IPS-NIHi7 (cell line): ENCODE measurements at regions not wholly inside any gene's neighbourhood (a gene's known extent, or its start where the extent isn't known, plus 50 kb on each side); places are given as distances from the start of the nearest gene placed in this dataset.

Experiments used
- DNase-seq: peaks from one replicate; pipeline ENCODE4 v3.0.0; 2012; ENCODE audit warnings: mixed read lengths; ENCODE audit errors: extremely low spot score

DNA sequence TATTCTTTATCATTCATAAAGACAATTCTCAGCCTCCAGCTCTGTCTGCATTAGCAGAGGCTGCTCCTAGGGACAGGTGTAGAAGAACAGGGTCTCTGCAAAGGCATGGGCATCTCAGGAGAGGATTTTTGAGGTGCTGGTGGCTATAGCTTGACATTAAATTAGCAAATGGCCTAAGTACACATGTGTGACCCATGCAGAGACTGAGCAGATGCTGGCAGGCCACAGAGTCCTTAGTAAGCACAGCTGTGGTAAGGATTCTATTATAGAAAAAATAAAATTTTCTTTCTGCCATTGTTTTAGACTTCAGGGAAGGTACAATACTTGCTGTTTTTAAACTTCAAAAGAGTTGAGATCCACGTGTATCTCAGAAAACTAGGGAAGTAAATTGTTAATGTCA lies 177.5 kb upstream of the DUSP10 start:
- no peak for DNase-seq

DNA sequence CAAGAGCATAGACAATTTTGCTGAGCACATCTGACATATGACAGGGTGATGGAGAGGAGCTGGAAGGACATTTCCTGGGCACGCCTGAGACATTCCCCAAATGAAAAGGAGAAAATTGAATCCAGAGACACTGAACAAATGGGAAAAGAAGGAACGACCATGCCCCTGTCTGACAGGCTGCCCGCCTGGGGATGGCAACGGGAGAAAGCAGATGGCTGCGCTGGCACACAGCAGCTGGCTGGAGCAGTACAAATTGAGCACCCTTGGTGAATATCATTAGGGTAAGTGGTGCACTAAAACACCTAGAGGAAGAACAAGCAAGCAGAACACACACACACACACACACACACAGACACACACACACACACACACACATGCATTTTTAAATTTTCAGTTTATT lies 174.3 kb upstream of the DUSP10 start:
- no peak for DNase-seq

DNA sequence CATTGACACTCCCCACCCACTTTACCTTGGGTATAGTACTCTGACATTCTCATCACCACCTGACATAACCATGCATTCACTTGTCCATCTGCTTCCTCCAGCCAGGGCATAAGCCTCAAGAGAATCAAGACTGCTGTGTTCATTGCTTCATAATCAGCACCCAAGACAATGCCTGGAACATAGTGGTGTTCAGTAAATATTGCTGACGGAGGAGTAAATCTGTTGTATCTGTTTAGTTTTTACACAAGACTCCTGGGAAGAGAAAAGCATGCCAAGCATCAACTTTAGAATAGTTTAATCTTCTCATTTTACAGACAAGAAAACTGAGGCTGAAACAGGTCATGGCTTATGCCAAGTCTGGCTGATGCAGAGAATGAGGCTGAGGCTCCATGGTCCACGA lies 173.9 kb upstream of the DUSP10 start:
- DNase-seq, result no peak

DNA sequence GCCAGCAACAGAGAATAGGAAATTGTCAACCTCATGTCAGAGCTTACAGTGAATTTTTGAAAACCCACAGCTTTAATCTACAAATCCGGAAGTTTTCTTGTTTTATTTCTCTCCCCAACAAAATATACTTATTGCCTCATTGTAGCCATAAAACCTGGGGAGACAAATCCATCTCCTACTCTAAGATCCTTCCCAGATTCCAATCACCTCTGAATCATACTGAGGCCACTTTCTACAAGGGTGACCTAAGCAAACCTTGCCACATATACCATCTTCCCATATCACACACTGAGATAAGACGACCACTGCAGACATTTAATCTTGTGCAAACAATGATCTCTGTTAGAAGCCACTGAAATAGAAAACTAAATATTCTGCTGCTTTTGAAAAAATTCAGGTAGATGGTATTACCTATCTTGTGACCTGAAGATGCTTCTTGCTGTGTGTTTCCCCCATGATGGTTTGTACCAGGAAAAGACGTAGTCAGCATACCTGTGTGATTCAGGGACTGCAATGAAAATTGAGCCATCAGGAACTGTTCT lies 171.5 kb upstream of the DUSP10 start:
- DNase-seq, result no peak

DNA sequence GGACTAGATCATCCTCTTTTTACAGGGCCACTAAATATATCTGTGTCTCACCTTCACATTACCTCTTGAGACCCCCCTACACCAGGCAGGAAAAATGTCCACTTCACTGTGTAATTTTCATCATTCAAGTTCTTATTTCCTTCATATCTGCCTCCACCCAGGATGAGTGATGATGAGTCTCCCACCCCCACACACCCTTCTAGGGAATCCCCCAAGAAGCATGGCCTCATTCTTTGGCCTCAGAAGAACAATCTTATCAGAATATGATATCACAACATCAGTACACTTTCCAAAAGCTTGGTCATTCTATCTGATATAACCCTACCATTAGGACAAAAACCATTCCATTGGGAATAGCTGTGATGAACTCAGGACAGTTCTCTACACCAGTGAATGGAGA lies 170.3 kb upstream of the DUSP10 start:
- DNase-seq, result no peak

DNA sequence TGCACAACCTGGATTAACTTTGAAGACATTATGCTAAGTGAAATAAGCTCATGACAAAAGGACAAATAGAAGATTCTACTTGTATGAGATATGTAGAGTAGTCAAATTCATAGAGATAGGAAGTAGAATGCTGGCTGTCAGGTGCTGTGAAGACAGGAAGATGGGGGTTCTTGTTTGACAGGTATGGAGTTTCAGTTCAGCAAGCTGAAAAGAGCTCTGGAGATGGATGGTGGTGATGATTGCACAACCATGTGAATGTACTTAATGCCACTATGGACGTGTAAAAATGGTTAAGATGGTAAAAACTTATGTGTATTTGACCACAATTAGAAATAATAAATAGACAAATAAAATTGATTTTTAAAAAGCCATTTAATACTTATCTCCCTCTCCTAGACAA lies 169.8 kb upstream of the DUSP10 start:
- no peak for DNase-seq

DNA sequence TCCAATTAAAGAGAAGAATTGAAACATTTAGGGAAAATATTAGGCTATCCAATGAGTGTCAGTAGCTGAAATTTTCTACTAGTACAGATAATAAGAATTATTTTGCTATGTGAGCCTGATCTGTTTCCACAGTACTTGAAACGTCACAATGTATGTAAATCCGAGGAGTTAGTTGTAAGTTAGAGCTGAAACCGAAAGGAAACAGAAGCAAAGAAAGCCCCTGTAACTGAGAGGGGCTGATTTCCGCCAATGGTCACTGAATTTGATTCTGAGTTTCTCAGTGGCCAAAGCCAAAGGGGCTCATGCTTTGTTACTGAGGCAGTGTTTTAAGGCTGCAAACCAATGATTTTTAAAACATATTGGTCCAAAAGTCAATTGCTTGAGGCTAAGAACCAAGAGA lies 168.3 kb upstream of the DUSP10 start:
- no peak for DNase-seq

DNA sequence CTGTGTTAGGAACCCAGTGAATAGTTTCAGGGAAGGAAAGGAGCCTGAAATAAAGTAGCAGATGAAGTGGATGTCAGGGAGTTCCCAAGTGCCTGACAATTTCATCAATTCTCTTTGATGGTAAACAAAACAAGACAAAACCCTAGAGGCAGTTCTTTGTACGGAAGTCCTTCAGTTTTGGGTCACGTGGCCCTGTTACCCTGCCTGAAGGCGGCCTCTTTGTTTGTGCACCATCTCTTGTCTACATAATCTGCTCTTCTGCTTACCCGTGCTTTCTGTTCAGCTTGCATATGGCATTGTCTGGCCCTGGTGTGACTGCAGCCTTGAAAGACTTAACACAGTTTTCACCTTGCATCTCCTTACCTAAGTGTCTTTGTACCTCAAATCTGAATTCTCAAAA lies 166.7 kb upstream of the DUSP10 start:
- DNase-seq, result no peak

DNA sequence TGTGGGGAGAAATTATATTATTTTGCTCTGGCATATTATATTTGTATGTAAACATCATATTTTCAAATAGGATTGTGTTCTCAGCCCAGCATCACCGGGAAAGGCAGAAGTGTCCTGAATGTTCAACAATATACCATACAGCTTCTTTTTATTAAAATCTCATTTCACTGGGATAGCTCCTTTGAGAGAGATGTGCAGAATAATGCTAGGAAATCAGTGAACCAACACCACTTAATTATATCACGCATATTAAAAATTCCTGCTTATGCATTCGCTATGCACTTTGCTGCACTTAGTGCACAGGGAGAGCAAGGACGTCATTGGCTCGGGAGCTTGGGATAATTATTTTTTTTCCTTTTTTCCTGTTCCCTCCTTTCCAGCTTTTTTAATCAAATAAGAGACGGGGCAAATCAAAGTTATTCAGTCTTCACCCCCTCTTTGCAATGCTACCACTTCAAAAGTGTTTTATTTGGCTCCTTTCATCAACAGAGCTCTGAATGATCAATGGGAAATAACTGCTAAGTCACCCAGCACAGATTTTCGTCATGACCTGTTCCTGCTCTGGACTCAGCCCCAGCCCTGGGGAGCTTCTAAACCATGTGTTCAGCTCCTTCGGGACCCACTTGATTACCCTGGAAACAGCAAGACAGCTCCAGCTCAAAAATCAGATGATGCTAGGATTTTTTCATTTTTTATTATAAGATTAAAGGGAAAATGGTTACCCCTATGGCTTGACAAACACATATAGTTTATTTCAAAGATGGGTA lies 165.5 kb upstream of the DUSP10 start:
- no peak for DNase-seq

DNA sequence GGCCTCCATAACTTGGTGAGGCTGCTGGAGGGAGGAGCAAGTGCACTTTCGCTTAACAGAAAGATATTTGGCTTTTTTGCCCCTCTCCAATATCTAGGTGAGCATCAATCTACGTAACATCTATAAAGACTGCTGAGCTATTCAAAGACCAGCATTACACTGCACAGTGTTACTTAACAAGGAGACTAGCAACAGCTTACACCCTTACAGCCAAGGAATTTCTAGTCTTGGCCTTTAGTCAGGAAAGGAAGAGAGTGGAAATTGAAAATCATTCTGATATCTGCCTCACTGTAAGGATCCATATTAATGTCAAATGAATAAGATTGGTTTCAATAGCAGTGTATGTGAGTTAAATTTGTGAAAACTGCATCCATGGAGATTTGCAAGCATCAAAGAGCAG lies 163.9 kb upstream of the DUSP10 start:
- no peak for DNase-seq

DNA sequence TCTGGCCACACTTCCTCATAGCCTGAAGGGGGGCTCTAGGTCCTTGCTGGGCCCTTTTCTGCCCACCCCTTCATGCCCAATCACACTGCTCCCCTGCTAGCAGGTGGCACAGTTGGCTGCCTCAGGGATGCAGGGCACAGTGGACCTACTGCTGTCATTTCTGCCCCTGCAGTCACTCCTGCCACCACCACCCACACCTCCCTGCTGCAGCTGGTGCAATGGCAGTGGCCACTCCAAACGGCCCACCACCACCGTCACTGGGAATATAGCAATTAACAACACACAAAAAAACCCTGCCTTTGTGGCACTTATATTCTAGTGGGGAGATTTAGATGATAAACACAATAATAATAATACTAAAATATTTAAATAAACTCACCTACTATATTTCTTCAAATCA lies 162.4 kb upstream of the DUSP10 start:
- no peak for DNase-seq

DNA sequence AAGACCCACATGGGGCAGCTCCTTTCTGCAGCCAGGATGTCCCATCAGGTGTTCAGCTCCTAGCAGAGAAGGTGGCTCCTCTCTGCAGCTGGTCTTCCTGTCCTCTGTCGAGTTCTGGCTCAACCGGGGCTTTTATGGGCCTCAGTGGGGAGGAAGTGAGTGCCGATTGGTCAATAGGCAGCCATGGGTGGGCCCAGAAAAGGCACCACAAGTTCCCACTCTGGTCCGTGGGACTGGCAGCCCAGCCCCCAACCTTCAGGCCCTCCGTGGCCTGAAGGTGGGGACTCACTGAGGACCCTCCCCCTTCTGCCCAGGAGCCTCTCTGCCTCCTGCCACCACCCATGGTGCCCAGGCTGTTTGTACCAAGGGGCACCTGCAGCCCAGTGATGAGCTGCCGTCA lies 161.7 kb upstream of the DUSP10 start:
- no peak for DNase-seq

DNA sequence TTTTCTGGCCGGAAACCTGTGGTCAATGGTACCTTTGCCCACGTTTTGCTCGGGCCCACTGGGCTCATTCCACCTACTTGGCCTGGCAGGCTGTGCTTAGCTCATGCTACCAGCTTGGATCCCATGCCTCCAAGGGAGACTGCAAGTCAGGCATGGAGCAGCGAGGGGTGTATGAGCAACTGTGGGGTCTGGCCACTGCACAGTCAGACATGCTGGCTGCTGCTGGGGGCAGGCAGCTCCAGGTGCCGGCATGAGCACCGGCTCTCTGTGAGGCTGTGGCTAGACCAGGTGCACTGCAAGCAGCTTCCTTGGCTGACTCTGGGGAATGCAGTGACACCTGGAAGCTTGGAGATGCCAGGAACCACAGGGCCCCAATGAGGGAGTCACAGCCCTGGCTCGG lies 161.1 kb upstream of the DUSP10 start:
- DNase-seq, result no peak

DNA sequence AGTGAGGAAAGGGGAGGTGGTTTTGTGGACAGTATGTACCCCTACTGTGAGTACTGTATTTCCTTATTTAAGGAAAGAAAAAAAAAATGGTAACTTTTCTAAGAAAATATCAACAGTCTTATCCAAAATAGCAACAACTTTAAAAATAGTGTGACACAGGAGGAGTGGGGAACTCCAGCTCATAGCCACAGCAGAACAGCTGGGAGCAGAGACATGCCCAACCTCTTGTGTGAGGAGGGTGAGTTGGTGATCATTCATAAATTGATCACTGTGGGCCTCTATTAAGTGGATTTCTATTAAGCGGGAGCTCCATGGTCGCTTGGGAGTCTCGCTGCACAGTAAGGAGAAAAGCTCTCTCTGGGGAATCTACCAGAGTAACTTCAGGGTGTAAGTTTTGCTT lies 158.8 kb upstream of the DUSP10 start:
- DNase-seq, result no peak

DNA sequence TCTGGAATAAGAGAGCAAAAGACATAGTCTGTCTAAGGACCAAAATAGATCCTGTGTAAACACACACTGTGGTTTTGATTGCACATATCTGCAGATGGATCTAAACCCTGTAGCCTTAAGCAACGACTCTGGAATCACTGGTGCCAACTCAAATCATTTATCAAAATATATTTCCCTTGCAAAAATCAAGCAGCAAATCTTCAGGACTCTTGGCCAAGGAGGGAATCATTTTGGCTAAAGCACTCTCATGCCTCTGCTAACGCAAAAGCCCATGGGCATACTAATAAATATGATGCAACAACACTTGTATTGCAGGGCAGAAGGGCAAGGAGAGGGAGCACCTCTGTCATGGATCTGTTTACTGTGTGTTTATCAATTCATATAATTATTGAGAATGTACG lies 155.4 kb upstream of the DUSP10 start:
- DNase-seq, result no peak

DNA sequence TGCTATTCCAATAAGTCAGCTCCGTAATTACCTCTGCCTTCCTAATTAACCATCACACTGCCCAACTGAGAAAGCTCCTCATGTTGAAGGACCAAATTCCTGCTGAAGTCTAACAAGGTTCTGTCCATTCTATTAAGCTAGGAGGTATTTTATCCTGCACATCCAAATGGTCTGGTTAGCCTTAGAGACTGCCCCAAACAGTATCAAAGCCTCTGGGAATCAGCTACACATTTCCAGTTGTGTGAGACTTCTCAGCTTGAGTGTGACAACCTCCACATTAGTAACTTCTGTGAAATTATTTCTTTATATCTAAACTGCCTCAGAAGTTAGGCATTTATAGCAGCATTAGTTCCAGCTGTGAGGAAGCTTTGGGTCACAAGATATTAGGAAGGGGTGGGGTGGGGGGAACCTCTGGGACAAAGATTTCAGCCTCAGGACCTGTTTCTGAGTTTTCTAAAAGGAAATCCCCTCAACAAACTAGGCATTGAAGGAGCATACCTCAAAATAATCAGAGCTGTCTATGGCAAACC lies 150.5 kb upstream of the DUSP10 start:
- DNase-seq, result no peak

DNA sequence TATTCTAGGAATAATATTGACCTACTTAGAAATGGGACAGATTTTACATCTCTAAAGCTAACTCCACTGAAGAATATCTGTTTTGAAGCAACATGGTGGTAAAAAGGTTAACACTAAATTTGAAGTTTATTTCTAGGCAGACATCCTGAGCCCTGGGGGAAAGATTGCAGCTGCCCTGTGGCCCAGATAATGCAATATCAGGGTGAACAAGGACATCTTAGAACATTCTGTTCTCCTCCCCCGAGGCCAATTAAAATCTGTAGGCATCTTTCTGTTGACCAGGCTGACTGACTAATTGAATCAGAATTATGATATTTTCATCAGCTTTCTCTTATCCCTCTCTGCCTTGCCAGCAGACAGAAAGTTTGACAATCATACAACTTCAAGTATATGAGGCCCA lies 149.8 kb upstream of the DUSP10 start:
- DNase-seq, result no peak

DNA sequence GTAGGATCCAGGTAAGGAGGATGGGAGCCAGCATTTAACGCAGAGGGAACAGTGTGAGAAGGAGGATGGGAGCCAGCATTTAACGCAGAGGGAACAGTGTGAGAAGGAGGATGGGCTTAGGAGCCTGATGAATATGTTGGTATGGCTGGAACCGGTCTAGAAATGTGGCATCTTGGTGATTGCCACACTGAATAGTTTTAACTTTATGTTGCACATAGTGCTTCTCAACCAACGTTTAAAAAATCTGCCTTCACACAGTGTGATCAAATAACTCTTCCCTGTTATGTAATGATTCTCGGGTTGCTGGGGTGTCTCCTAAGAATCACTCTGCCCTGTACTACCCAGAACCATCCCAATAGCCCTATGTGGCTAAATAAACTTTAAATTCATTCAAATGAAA lies 146.9 kb upstream of the DUSP10 start:
- DNase-seq, result no peak

DNA sequence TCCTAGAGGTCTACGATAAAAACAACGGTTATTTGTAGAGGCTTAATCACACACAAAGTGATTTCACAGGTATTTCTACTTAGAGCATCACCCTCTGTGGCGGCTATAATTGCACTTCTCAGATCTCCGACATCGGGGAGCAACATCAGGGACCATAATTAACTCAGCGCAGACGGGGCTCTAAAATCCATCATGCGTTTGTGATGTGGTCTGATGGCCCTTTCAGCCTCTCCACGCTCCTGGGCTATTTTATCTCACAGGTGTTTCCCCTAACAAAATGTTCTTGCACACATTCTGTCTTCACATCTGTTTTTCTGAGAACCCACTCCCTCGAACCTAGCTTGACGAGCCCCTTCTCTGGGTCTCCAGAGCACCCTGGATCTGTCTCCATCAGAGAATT lies 146.3 kb upstream of the DUSP10 start:
- DNase-seq, result no peak

DNA sequence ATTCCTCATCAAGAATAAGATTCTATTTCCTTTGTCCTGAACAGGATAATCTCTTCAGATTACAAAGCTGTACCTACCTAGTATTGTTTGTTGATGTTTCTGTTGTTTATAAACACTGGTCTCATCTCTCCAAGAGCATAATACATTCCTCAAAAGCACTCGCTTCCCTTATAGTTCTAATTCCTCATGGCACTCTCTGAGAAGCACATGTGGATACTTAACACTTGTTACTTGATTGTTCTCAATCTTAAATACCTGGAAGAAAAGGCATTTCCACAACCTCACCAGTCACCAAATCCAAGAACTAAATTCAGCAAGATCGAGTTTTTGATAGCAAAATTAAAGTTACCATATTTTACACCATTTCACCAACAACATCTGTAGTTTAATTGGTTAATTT lies 145.9 kb upstream of the DUSP10 start:
- DNase-seq, result no peak

DNA sequence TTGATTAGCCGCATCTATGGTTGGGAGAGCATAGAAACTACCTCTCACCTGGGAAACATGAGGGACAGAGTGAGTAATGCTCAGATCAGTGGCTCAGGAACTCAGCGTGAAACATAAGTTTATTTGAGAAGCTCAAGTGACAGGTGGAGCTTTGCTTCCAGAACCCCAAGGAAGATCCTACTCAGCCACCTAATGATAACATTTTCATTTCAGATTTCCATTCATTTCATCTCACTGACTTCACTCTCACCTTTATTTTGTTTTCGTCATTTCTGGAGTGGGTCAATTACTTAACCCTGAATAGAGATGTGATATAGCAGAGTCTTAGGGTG lies 145.5 kb upstream of the DUSP10 start:
- DNase-seq, result no peak

DNA sequence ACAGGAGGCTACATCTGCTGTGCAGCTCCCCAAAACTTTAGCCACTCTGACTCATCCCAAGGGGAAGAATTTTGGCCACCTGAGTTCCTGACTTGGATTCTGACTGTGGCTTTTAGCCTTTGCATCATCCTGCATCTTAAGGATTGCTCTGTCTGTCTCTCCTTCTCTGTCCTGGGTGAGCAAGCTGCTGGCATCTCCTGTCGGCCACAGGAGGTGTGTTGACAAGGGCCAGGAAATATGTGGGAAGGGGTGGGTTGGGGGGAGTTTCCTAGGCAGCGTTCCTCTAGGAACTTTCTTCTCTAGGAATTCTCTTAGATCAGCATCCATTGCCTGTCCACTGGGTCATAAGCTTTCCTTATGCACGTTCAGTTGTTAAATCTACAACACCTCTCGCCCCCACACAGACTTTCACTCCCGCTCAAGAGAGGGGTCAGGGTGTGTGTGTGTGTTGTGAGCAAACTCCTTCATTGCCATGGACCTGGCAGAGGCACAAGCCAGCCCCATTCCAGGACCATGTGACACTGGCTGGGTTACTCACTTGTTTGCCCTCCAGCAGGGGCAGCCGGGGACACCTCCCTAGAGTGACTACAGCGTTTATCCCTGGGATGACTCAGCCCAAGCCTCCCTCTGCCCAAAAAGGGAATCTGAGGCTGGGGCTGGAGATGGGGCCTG lies 145.0 kb upstream of the DUSP10 start:
- peak; percentile 66 for DNase-seq

DNA sequence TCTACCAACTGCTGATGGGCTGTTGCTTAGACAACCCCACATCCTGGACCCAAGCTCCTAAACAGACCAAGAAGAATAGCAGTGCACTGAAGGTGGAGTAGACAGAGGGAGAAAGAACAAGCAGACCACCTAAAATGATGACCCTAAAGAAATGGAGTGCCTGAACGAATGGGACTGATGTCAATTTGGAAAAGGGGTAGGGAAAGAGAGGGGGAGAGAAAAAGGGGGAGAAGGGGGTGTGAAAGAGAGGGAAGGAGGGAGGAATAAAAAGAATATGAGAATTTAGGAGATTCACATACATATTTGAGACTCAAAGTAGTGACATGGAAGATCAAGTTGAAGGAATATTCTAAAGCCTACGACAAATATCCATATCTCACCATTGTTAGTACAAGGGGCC lies 144.4 kb upstream of the DUSP10 start:
- DNase-seq, result no peak
